ENCODE measurements at regions not wholly inside any gene's neighbourhood (a gene's known extent, or its start where the extent isn't known, plus 50 kb on each side); places are given as distances from the start of the nearest gene placed in this dataset.

DNA sequence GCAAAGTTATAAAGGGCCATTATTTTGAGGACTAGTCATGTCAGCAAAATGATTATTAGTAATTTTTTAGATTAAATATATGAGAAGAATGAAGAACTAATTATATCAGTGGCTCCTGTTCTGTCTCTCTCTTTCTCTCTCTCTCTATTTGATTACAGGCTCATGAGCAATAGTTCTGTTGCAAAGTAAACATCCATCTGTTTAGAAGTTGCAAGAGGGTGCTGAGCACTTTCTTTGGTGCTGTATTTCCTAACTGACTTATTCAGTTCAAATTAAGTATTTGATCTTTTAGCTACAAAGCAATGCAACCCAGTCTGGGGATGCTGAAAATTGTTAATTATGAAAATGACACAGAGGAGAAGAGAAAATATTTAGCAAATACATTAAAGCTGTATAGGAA is 408.1 kb upstream of the UBE2E3 start:
- H3K27me3 Mint-ChIP-seq (ENCODE audit: low read depth), result no peaks in the 10 kb centered on the region
- H3K4me1 Mint-ChIP-seq (ENCODE audit: low read depth), result peaks cover 16% of the 10 kb centered on the region
- DNase-seq (ENCODE audit: low spot score), result no peak
- H3K9me3 Mint-ChIP-seq (ENCODE audit: low read depth), result no peaks in the 10 kb centered on the region
- H3K27ac Mint-ChIP-seq (ENCODE audit: unreplicated experiment), result no peak overlapping the region
- H3K36me3 Mint-ChIP-seq (ENCODE audit: low read depth), result no peaks in the 10 kb centered on the region
- H3K4me3 Mint-ChIP-seq (ENCODE audit: unreplicated experiment), result no peak overlapping the region
- TF ChIP-seq, protein P1, sequence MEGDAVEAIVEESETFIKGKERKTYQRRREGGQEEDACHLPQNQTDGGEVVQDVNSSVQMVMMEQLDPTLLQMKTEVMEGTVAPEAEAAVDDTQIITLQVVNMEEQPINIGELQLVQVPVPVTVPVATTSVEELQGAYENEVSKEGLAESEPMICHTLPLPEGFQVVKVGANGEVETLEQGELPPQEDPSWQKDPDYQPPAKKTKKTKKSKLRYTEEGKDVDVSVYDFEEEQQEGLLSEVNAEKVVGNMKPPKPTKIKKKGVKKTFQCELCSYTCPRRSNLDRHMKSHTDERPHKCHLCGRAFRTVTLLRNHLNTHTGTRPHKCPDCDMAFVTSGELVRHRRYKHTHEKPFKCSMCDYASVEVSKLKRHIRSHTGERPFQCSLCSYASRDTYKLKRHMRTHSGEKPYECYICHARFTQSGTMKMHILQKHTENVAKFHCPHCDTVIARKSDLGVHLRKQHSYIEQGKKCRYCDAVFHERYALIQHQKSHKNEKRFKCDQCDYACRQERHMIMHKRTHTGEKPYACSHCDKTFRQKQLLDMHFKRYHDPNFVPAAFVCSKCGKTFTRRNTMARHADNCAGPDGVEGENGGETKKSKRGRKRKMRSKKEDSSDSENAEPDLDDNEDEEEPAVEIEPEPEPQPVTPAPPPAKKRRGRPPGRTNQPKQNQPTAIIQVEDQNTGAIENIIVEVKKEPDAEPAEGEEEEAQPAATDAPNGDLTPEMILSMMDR (IDR thresholded peaks at IDR 0.05), result no peak

GRCh38 chr2:180571559-180571958 is 408.8 kb upstream of the UBE2E3 start:
- no peak overlapping the region for H3K4me3 Mint-ChIP-seq (ENCODE audit: unreplicated experiment)
- TF ChIP-seq, protein P1 (IDR thresholded peaks at IDR 0.05), result no peak
- no peak for DNase-seq (ENCODE audit: low spot score)
- no peaks in the 10 kb centered on the region for H3K27me3 Mint-ChIP-seq (ENCODE audit: low read depth)
- no peaks in the 10 kb centered on the region for H3K9me3 Mint-ChIP-seq (ENCODE audit: low read depth)
- H3K4me1 Mint-ChIP-seq (ENCODE audit: low read depth), result peaks cover 16% of the 10 kb centered on the region
- H3K36me3 Mint-ChIP-seq (ENCODE audit: low read depth), result no peaks in the 10 kb centered on the region
- peak overlapping the region; percentile 55 for H3K27ac Mint-ChIP-seq (ENCODE audit: unreplicated experiment)

DNA sequence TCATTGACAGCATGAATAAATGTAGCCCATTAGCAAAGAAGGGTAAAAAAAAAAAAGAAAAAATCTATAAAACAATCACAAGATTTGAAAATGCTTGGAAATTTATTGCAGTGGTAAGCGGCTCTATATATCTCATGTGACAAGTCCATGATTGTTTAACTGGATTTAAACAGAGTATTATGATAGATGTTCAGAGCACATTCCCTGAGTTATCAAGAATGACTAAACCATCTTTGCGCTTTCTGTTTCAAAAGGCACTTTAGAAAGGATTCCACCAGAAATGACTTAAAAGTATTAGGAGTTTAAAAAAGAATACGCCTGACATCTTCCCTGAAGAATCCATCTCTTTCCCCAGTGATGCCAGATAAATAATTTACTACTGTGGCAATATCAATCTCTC is 409.5 kb upstream of the UBE2E3 start:
- no peak for DNase-seq (ENCODE audit: low spot score)
- Mint-ChIP-seq H3K36me3 (ENCODE audit: low read depth) (no peaks in the 10 kb centered on the region), H3K4me1 (ENCODE audit: low read depth) (peaks cover 16% of the 10 kb centered on the region), H3K9me3 (ENCODE audit: low read depth) (no peaks in the 10 kb centered on the region), H3K27me3 (ENCODE audit: low read depth) (no peaks in the 10 kb centered on the region), H3K4me3 (ENCODE audit: unreplicated experiment) (no peak overlapping the region), H3K27ac (ENCODE audit: unreplicated experiment) (no peak overlapping the region)
- TF ChIP-seq, protein P1 (IDR thresholded peaks at IDR 0.05), result no peak

DNA sequence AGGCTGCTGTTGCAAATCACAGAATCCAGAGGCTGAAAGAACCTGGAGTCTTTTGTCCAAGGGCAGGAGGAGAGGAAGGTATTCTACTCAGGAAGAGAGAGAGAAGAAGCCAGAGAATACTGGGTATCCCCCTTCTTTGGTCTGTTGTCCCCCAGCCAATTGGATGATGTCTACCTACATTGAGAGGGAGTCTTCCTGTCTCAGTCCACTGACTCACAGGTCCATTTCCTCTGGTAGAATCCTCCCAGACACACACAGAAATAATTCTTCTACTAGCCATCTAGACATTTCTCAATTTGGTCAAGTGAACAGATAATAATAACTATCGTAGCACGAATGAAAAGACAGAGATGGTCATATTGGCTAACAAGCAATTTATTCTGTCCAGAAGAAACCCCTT is 416.4 kb upstream of the UBE2E3 start:
- H3K27ac Mint-ChIP-seq (ENCODE audit: unreplicated experiment), result no peak overlapping the region
- H3K4me1 Mint-ChIP-seq (ENCODE audit: low read depth), result no peaks in the 10 kb centered on the region
- DNase-seq (ENCODE audit: low spot score), result no peak
- H3K9me3 Mint-ChIP-seq (ENCODE audit: low read depth), result no peaks in the 10 kb centered on the region
- no peak overlapping the region for H3K4me3 Mint-ChIP-seq (ENCODE audit: unreplicated experiment)
- no peaks in the 10 kb centered on the region for H3K27me3 Mint-ChIP-seq (ENCODE audit: low read depth)
- H3K36me3 Mint-ChIP-seq (ENCODE audit: low read depth), result no peaks in the 10 kb centered on the region
- TF ChIP-seq, protein P1 (IDR thresholded peaks at IDR 0.05), result no peak

- Mint-ChIP-seq H3K27ac (ENCODE audit: unreplicated experiment) (no peak overlapping the region), H3K36me3 (ENCODE audit: low read depth) (no peaks in the 10 kb centered on the region), H3K27me3 (ENCODE audit: low read depth) (no peaks in the 10 kb centered on the region), H3K9me3 (ENCODE audit: low read depth) (peaks cover 7% of the 10 kb centered on the region), H3K4me3 (ENCODE audit: unreplicated experiment) (no peak overlapping the region), H3K4me1 (ENCODE audit: low read depth) (no peaks in the 10 kb centered on the region)
- TF ChIP-seq, protein P1 (IDR thresholded peaks at IDR 0.05), result no peak
- DNase-seq (ENCODE audit: low spot score), result no peak
Measured at GRCh38 chr2:180562378-180562777, 418.0 kb upstream of the UBE2E3 start.
